Progenitor cell of endocrine pancreas (in vitro differentiated cells): ENCODE measurements at regions not wholly inside any gene's neighbourhood (a gene's known extent, or its start where the extent isn't known, plus 50 kb on each side); places are given as distances from the start of the nearest gene placed in this dataset.

Experiments
- DNase-seq: peaks from one replicate; pipeline ENCODE4 v3.0.0; 2021; ENCODE audit warnings: low spot score; ENCODE audit not compliant: unreplicated experiment
- H3K27ac Mint-ChIP-seq: 2 replicates; pipeline ENCODE4 v1.8.0; 2021; ENCODE audit warnings: mild to moderate bottlenecking, moderate library complexity, mixed read lengths
- H3K27me3 Mint-ChIP-seq: 2 replicates; pipeline ENCODE4 v1.8.0; 2021; ENCODE audit warnings: mixed read lengths
- H3K36me3 Mint-ChIP-seq: 2 replicates; pipeline ENCODE4 v1.8.0; 2022; ENCODE audit warnings: mixed read lengths; ENCODE audit not compliant: insufficient read depth
- H3K4me1 Mint-ChIP-seq: 2 replicates; pipeline ENCODE4 v1.8.0; 2021; ENCODE audit warnings: low read depth, mixed read lengths
- H3K4me3 Mint-ChIP-seq: 2 replicates; pipeline ENCODE4 v1.8.0; 2021; ENCODE audit warnings: low read depth, mild to moderate bottlenecking, moderate library complexity, mixed read lengths
- H3K9me3 Mint-ChIP-seq: 2 replicates; pipeline ENCODE4 v1.8.0; 2021; ENCODE audit warnings: low read depth, mixed read lengths
- CTCF ChIP-seq: fragments of 200-600 bp; sonication (generic); IDR thresholded peaks from one replicate; pipeline ENCODE4 v1.5.0; 2021; ENCODE audit warnings: antibody characterized with exemption, mild to moderate bottlenecking; ENCODE audit not compliant: unreplicated experiment

- no peak for DNase-seq
- H3K36me3 Mint-ChIP-seq: no peaks in the 10 kb centered on the region
- H3K9me3 Mint-ChIP-seq: no peaks in the 10 kb centered on the region
- H3K4me3 Mint-ChIP-seq: no peak overlapping the region
- peaks cover 5% of the 10 kb centered on the region for H3K27me3 Mint-ChIP-seq
- TF ChIP-seq CTCF: no peak
- no peaks in the 10 kb centered on the region for H3K4me1 Mint-ChIP-seq
- no peak overlapping the region for H3K27ac Mint-ChIP-seq
Measured at GRCh38 chr16:80447241-80447640, 93.6 kb upstream of the DYNLRB2 start.

- Mint-ChIP-seq H3K4me3 (no peak overlapping the region), H3K27ac (no peak overlapping the region), H3K4me1 (no peaks in the 10 kb centered on the region), H3K36me3 (no peaks in the 10 kb centered on the region), H3K9me3 (peaks cover 4% of the 10 kb centered on the region), H3K27me3 (peaks cover 6% of the 10 kb centered on the region)
- DNase-seq: no peak
- TF ChIP-seq CTCF: no peak
Measured at GRCh38 chr16:80442779-80443178, 98.0 kb upstream of the DYNLRB2 start.

DNA sequence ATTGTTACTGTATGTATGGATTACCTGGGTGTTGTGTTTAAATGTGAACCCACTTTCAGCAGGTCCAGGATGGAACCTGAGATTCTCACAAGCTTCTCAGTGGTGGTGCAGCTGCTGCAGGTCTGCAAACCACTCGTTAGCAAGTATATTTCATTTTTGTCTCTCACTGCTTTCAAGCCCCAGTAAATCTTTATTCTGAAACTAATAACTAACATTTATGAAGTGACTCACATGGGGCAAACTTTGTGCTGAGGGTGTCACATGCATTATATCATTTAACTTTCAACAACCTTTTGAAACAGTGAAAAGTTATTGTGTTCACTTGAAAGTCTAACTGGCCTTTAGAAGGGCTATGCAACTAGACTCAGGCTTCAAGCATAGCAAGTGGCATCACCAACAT is 98.9 kb upstream of the DYNLRB2 start:
- Mint-ChIP-seq H3K36me3 (no peaks in the 10 kb centered on the region), H3K27me3 (peaks cover 6% of the 10 kb centered on the region), H3K4me1 (peaks cover 3% of the 10 kb centered on the region), H3K4me3 (no peak overlapping the region), H3K27ac (no peak overlapping the region), H3K9me3 (peaks cover 4% of the 10 kb centered on the region)
- no peak for DNase-seq
- TF ChIP-seq CTCF: no peak

- Mint-ChIP-seq H3K9me3 (peaks cover 4% of the 10 kb centered on the region), H3K4me1 (peaks cover 10% of the 10 kb centered on the region), H3K27ac (no peak overlapping the region), H3K27me3 (peaks cover 6% of the 10 kb centered on the region), H3K4me3 (no peak overlapping the region), H3K36me3 (no peaks in the 10 kb centered on the region)
- no peak for TF ChIP-seq CTCF
- DNase-seq: no peak
Measured at GRCh38 chr16:80440667-80441066, 100.1 kb upstream of the DYNLRB2 start.

DNA sequence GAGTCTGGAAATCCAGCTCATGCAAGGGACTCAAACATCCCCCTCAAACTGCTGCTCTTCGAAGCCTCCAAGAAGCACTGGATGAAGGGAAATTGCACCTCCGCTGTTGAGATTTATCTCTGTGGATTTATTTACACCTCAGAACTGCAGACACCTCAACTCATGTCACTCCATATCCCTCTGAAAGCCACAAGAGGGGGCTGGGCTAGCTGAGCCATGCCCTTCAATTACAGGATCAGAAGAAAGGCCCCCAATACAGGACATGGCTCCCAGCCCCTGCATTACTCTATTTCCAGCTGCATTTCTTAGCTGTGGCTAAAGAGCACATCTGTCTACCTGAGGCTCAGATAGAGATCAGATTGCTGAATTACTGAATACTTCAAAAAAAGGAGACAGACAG is 103.1 kb upstream of the DYNLRB2 start:
- TF ChIP-seq CTCF: no peak
- peaks cover 6% of the 10 kb centered on the region for H3K27me3 Mint-ChIP-seq
- no peaks in the 10 kb centered on the region for H3K36me3 Mint-ChIP-seq
- H3K9me3 Mint-ChIP-seq: peaks cover 4% of the 10 kb centered on the region
- H3K4me1 Mint-ChIP-seq: peaks cover 14% of the 10 kb centered on the region
- H3K27ac Mint-ChIP-seq: no peak overlapping the region
- DNase-seq: no peak
- no peak overlapping the region for H3K4me3 Mint-ChIP-seq
